OCI-LY1 (cell line): ENCODE measurements at regions not wholly inside any gene's neighbourhood (a gene's known extent, or its start where the extent isn't known, plus 50 kb on each side); places are given as distances from the start of the nearest gene placed in this dataset.

Source experiments
- H2AFZ ChIP-seq: fragments of 200-600 bp; sonication (generic), shearing (Covaris generic); 2 replicates; pipeline ENCODE4 v1.6.0; 2014; ENCODE audit warnings: antibody characterized with exemption, mild to moderate bottlenecking, low read length
- H3F3A ChIP-seq: fragments of 200-600 bp; sonication (generic), shearing (Covaris generic); 2 replicates; pipeline ENCODE4 v1.6.0; 2014; ENCODE audit warnings: mild to moderate bottlenecking, antibody characterized with exemption, low read length, moderate library complexity; ENCODE audit not compliant: insufficient read depth
- H3K27ac ChIP-seq: fragments of 200-600 bp; sonication (generic); 2 replicates; pipeline ENCODE4 v1.5.1; 2014; ENCODE audit warnings: low read length, mixed run types, mild to moderate bottlenecking, low read depth; ENCODE audit not compliant: poor library complexity, severe bottlenecking
- H3K27me3 ChIP-seq: fragments of 200-600 bp; sonication (generic); 2 replicates; pipeline ENCODE4 v1.6.0; 2014; ENCODE audit warnings: antibody characterized with exemption, mild to moderate bottlenecking, low read length, moderate library complexity; ENCODE audit not compliant: insufficient read depth
- H3K36me3 ChIP-seq: fragments of 200-600 bp; sonication (generic); 2 replicates; pipeline ENCODE4 v1.6.1; 2014; ENCODE audit warnings: mild to moderate bottlenecking, antibody characterized with exemption, low read length, moderate library complexity, mixed read lengths; ENCODE audit not compliant: insufficient read depth
- H3K4me1 ChIP-seq: fragments of 200-600 bp; sonication (generic); 2 replicates; pipeline ENCODE4 v1.5.1; 2014; ENCODE audit warnings: mild to moderate bottlenecking, low read length, moderate library complexity; ENCODE audit not compliant: insufficient read depth, severe bottlenecking
- H3K4me2 ChIP-seq: fragments of 200-600 bp; sonication (generic), shearing (Covaris generic); 2 replicates; pipeline ENCODE4 v1.6.1; 2014; ENCODE audit warnings: low read length
- H3K4me3 ChIP-seq: fragments of 200-600 bp; sonication (generic); 2 replicates; pipeline ENCODE4 v1.5.1; 2014; ENCODE audit warnings: low read length, low read depth, mild to moderate bottlenecking, mixed read lengths; ENCODE audit not compliant: poor library complexity, severe bottlenecking
- H3K79me2 ChIP-seq: fragments of 200-600 bp; shearing (Covaris generic); 2 replicates; pipeline ENCODE4 v1.6.1; 2016; ENCODE audit warnings: mixed run types, low read length, mixed read lengths; ENCODE audit not compliant: insufficient read depth
- H3K9ac ChIP-seq: fragments of 200-600 bp; sonication (generic), shearing (Covaris generic); 2 replicates; pipeline ENCODE4 v1.6.1; 2014; ENCODE audit warnings: mild to moderate bottlenecking, low read length, mixed read lengths
- H3K9me2 ChIP-seq: fragments of 200-600 bp; sonication (generic), shearing (Covaris generic); 2 replicates; pipeline ENCODE4 v1.6.1; 2014; ENCODE audit warnings: low read depth, mild to moderate bottlenecking, low read length, mixed read lengths
- H3K9me3 ChIP-seq: fragments of 200-600 bp; shearing (Covaris generic); 2 replicates; pipeline ENCODE4 v1.6.1; 2014; ENCODE audit warnings: low read length, mixed read lengths
- H4K20me1 ChIP-seq: fragments of 200-600 bp; sonication (generic), shearing (Covaris generic); 2 replicates; pipeline ENCODE4 v1.6.0; 2016; ENCODE audit warnings: mild to moderate bottlenecking, low read length; ENCODE audit not compliant: insufficient read depth
- CTCF ChIP-seq: fragments of 200-600 bp; sonication (generic), shearing (Covaris generic); IDR thresholded peaks from 2 replicates; pipeline ENCODE4 v1.5.1; 2017; ENCODE audit warnings: mild to moderate bottlenecking, antibody characterized with exemption, low read length, moderate library complexity, mixed read lengths
- EZH2 ChIP-seq: fragments of 200-600 bp; sonication (generic), shearing (Covaris generic); IDR thresholded peaks from 2 replicates; pipeline ENCODE4 v1.8.0; 2017; ENCODE audit warnings: borderline replicate concordance, mixed run types, mild to moderate bottlenecking, antibody characterized with exemption, low read length, moderate library complexity, mixed read lengths

DNA sequence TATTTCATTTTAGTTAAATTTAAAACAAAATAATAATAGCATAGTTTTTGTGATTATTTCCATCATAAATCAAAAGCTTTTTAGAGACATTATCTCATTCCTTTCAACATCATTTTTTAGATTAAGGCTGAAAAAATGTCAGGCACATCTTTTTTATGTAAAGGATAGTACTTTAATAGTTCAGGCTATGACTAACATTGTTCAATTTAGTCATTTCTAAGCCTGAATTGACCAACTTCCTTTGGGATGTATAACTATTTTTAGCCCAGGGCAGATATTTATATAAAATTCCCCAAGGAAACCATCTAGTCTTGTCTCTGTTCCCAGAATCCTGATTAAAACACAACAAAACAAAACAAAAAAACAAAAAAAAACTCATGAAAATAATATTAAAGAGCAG is 145.6 kb upstream of the PCDH18 start:
- H4K20me1 ChIP-seq: no peaks in the 10 kb centered on the region
- no peak overlapping the region for H3K27ac ChIP-seq
- no peak overlapping the region for H3K4me3 ChIP-seq
- H3K36me3 ChIP-seq: no peaks in the 10 kb centered on the region
- H3K9ac ChIP-seq: no peak overlapping the region
- H3K27me3 ChIP-seq: no peaks in the 10 kb centered on the region
- no peaks in the 10 kb centered on the region for H3K9me3 ChIP-seq
- no peak overlapping the region for H2AFZ ChIP-seq
- no peaks in the 10 kb centered on the region for H3K4me1 ChIP-seq
- no peaks in the 10 kb centered on the region for H3F3A ChIP-seq
- no peaks in the 10 kb centered on the region for H3K79me2 ChIP-seq
- TF ChIP-seq CTCF: no peak
- TF ChIP-seq EZH2: no peak
- no peaks in the 10 kb centered on the region for H3K9me2 ChIP-seq
- no peak overlapping the region for H3K4me2 ChIP-seq

DNA sequence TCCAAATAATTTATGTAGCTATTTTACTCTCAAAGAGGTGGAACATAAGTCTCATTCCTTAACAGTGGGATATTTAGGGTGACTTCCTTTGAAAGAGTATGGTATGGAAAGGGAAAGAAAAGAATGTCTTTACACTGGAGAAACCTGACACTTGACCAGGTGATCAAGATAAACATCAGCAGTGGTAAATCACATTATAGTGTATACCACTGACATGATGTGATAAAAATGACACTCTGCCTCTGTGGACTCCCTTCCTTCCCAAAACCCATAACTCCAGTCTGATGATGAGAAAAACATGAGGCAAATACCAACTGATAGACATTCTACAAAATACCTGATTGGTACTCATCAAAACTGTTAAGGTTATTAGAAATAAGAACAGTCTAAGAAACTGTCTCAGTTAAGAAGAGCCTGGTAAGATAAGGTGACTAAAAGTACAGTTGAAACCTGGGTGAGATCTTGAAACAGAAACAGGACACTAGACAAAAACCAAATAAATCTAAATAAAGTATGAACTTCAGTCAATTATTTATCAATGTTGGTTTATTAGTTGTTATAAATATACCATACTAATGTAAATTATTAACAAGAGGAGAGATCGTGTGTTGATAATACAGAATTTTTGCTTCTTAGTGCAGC is 144.2 kb upstream of the PCDH18 start:
- Histone ChIP-seq H3K27ac (no peak overlapping the region), H2AFZ (no peak overlapping the region), H3K79me2 (no peaks in the 10 kb centered on the region), H3K4me3 (no peak overlapping the region), H3K9me3 (no peaks in the 10 kb centered on the region), H3K36me3 (no peaks in the 10 kb centered on the region), H3K27me3 (no peaks in the 10 kb centered on the region), H3F3A (no peaks in the 10 kb centered on the region), H3K9ac (no peak overlapping the region), H4K20me1 (no peaks in the 10 kb centered on the region), H3K4me1 (no peaks in the 10 kb centered on the region), H3K4me2 (no peak overlapping the region), H3K9me2 (no peaks in the 10 kb centered on the region)
- TF ChIP-seq EZH2: no peak
- no peak for TF ChIP-seq CTCF

GRCh38 chr4:137674066-137674465 is 141.8 kb upstream of the PCDH18 start:
- H3K4me2 ChIP-seq: no peak overlapping the region
- H3K79me2 ChIP-seq: no peaks in the 10 kb centered on the region
- H3K36me3 ChIP-seq: no peaks in the 10 kb centered on the region
- TF ChIP-seq EZH2: no peak
- TF ChIP-seq CTCF: no peak
- H4K20me1 ChIP-seq: no peaks in the 10 kb centered on the region
- H3K9me3 ChIP-seq: no peaks in the 10 kb centered on the region
- H2AFZ ChIP-seq: no peak overlapping the region
- no peaks in the 10 kb centered on the region for H3K27me3 ChIP-seq
- H3K9ac ChIP-seq: no peak overlapping the region
- no peak overlapping the region for H3K27ac ChIP-seq
- H3K4me3 ChIP-seq: no peak overlapping the region
- no peaks in the 10 kb centered on the region for H3F3A ChIP-seq
- no peaks in the 10 kb centered on the region for H3K4me1 ChIP-seq
- H3K9me2 ChIP-seq: no peaks in the 10 kb centered on the region
